ENCODE measurements at regions not wholly inside any gene's neighbourhood (a gene's known extent, or its start where the extent isn't known, plus 50 kb on each side); places are given as distances from the start of the nearest gene placed in this dataset.

DNA sequence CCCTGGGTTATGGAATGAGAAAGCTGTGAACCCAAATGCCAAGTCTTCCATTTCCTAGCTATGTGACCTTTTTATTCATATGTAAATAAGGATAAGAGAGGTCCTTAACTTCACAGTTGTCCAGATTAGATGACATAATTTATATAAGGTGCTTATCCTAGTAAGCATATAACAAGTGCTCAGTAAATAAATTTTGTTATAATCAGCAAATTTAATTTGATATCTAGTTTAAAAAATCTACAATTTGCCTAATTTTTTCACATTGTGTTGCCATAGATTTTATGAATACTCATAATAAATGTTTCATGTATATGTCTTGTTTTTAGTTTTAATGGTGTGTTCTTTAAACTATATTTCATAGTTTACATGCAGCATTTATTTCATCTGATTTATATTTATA, 130.4 kb upstream of the SPRY1 start:
- DNase-seq (ENCODE audit: low spot score) = no peak

DNA sequence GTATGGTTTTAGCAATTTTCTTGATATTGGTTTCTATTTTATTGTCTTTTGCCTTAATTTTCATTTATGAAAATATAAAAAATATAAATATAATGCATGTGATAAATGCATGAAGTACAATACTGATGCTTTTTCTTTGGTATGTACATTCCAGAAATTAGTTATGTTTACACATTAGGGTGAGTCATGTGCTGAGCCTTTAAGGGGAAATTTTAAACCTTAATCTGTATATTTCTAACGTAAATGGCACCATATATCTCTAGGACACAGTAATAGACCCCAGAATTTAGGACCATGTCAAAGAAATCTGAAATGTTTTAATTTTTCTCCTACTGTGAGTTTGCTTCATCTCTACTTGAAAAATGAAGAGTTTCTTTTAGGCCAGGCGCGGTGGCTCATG, 117.8 kb upstream of the SPRY1 start:
- no peak for DNase-seq (ENCODE audit: low spot score)

DNA sequence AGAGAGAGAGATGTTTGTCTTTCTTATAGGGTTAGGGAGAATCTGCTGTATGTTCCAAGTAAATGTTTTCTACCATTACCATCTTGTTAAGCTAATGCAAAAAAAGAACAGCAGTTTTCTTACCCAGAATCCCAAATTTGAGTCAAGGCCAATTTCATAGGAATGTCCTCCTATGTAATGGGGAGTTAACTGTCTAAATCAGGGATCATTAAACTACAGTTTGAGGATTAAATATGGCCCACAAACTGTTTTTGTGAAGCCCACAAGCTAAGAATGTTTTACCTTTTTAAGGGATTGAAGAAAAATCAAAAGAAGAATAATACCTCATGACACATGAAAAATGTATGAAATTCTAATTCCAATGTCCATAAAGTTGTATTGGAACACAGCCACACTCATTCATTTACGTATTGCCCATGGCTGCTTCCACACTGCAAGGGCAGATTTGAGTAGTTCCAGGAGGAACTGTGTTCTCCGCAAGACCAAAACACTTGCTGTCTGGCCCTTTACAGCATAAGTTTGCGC, 113.2 kb upstream of the SPRY1 start:
- no peak for DNase-seq (ENCODE audit: low spot score)

DNA sequence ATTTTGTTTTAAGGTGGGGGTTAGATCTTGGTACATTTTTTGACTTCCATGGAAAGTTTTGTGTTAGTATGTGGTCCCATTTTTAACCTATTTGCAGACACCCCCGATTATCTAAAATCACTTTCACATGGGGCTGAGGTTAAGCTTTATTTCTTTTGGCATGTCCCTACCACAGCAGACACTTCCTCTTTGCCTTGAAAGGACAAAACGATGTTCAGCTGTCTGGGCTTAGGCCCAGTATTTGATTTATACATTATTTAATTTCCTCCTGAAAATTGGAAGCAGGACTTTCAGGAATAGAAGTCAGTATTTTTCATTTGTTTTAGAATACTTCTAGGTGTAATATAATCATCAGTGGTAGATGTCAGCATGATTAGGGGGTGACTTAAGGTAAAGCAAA, 112.4 kb upstream of the SPRY1 start:
- no peak for DNase-seq (ENCODE audit: low spot score)

DNA sequence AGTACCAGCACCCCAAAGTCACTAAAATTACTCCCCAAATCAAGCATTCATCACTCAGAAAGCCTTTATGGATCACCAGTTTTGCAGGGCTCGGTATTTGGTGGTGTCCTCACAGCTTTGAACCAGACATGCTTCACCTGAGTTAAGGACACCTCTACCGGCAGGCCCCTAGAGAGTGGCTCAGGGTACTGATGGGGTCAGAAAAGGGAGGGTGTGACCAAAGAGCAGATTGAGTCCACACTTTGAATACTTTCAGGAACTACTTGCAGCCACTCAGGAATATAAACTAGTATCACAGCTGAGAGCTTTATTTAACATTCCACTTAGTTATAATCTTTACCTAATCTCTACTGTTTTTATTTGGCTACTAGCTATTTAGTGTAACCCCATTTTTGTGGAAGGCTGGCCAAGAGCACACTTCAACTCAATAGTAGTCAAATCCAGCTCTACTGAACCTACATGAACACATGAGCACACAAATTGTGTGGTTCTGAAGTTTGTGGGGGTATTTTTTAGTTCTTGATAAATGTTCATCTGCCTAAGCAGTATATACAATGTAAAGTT, 109.6 kb upstream of the SPRY1 start:
- no peak for DNase-seq (ENCODE audit: low spot score)

DNA sequence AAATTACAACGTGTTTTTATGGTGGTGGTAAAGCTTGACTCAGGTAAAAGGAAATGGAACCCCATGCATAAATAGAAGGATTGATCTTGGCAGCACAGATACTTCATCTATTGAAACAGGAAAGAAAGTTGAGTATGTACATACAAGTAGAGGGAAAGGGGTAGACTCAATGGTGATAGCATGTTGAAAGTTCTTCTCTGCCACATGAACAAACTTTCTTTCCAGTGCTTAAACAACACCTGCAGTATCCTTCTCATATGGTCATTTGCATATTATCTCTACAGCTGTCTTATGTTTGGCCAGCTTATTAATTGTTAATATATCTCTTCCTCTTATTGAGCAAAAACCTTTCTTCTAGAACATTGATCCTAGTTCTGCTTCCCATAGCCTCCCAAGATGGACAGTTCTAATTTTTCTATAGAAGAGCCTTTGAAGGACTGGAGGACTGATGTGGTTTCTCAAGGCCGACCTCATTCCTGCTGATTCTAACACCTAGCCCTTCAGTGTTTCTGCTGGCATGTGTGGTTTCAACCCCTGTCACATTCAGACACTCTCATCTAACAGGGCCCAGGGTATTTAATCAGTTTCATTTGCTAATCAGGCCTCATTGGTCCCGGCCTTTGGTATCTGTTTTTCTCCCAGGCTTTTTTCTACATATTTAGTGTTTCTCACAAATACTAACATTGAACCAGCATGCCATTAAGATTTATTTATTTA, 108.1 kb upstream of the SPRY1 start:
- DNase-seq (ENCODE audit: low spot score) = no peak

DNA sequence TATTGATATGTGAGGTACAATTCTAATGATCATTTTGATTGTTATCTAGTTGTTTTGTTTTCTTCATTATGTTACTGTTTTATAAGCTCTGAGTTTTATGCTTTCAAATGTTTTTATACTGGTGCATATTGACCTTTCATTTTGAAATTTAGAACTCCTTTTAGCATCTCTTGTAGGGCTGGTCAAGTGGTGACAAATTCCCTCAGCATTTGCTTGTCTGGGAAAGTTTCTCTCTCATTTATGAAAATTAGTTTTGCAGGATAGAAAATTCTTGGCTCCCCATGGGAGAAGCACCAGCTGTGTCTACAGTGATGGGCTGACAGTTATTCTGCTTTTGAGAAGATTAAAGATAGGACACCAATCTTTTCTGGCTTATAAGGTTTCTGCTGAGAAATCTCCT, 105.3 kb upstream of the SPRY1 start:
- no peak for DNase-seq (ENCODE audit: low spot score)

DNA sequence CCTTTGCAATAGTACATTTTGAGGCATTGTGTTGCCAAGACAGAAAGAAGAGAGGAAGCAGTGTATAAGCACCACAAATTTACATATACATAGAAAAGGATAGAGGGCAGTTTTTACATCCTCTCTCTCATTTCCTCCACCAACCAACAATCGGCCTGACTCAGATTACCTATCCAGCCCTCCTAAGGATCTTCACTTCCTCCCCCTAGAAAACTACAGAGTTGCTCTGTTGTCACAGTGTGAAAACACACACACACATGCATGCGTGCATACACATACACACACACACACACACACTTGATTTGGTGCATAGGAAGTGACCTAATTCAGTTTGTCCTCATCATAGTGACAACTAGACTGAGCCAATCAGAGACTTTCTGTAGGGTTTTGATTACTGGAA, 98.8 kb upstream of the SPRY1 start:
- DNase-seq (ENCODE audit: low spot score) = no peak

DNA sequence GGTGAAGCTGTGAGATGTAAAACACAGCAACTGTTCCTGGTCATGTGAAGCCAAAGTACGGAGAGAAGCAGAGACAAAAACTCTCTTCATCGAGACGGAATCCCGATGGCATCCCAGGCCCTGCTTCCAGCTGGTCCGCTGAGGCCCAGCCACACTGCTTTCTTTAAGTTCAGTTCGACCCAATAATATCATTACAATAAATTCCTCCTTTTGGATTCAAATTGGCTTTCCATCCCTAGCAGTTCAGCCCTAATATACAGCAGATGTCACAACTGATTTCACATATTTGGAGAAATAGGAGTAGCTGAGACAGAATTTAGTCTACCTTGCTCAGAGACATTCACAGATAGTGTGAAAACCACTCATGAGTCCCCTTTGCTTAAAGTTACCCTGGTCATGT, 98.3 kb upstream of the SPRY1 start:
- DNase-seq (ENCODE audit: low spot score) = no peak

DNA sequence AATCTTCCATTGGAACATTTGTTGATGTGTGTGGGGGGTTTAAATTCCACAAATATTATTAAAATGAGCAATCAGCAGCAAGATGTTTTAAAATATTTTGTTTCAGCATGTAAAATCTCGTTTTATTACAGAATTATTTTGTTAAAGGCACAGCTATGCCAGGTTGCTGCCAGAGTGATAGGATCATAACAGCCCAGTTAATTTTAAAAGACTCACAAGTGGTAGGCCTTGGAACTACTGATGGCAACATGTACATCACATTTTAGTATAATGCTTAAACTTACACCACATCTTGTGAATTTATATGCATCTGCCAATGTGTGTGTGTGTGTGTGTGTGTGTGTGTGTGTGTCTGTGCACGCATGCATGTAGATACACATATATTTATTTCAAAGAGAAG, 97.8 kb upstream of the SPRY1 start:
- DNase-seq (ENCODE audit: low spot score) = no peak

DNA sequence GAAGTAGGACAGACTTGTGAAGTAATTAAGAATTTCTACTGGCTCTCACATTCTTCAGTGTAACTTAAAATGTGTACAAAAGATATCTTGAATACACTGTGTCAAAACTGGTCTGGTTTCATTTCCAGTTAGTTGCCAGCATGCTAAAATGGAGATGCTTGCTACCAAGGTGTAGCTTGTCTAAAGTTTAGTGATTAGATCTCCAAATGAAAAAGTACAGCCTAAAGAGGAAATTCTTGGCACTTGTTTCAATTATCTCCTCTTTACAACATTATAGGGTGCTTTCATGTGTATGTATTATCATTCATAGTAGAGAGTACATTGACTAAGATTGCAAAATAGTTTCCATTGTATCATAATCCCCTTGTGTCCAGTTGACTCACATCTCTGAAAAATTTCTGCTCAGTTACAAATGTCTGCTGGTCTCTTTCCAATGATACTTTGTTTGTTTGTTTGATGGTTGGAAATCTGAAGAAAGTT, 97.3 kb upstream of the SPRY1 start:
- no peak for DNase-seq (ENCODE audit: low spot score)

DNA sequence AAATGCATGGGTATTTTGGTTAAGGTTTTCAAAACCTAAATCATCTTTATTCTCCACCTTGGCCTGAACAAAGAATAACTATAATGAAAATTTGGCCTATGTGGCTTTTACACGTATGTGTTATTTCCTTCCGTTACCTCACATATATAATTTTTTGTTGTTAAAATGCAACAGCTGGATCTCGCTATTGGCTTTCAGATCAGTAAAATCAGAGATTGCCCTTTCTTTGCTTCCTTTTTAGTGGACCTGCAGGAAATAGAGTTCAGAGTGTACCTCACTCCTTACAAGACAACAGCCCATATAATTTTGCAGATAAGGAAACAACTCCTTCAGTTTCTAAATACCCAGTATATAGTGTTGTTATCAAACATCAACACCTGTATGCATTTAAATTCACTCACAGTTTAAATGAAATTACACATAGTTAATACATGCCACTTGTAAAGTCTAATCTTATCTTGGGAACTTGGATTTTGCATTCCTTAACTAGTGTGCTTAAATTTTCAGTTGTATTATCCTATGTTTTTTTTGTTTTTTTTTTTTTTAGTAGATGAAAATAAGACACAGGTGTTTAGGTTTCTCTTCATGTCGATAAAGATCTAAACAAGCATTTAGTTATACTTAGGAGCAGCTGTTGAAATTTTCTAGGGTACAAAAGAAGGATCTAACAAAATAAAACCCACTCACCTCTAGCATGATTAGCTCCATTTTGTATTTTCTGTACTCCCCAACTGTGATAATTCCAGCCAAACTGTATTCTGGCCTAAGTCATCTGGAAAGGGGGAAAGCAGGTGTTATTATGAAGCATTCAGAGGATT, 96.2 kb upstream of the SPRY1 start:
- DNase-seq (ENCODE audit: low spot score) = no peak

DNA sequence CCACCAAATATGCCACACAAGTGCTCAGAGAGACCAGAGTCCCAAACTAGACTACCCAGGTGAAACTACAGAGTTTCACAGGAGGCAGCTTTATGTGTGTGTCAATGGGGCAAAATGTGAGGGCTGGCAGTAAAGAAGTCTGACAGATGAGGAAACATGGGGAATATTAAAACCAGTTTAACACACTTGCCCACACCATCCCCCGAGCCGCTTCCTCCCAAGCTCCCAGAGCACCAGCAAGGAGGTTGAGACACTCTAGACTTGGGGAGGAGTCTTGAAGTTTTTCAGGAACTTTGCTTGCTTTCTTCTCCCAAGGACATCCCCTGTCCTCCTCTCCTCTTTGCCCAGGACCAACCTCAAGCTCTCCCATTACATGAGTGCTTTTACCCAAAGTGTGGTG, 94.7 kb upstream of the SPRY1 start:
- DNase-seq (ENCODE audit: low spot score) = no peak

DNA sequence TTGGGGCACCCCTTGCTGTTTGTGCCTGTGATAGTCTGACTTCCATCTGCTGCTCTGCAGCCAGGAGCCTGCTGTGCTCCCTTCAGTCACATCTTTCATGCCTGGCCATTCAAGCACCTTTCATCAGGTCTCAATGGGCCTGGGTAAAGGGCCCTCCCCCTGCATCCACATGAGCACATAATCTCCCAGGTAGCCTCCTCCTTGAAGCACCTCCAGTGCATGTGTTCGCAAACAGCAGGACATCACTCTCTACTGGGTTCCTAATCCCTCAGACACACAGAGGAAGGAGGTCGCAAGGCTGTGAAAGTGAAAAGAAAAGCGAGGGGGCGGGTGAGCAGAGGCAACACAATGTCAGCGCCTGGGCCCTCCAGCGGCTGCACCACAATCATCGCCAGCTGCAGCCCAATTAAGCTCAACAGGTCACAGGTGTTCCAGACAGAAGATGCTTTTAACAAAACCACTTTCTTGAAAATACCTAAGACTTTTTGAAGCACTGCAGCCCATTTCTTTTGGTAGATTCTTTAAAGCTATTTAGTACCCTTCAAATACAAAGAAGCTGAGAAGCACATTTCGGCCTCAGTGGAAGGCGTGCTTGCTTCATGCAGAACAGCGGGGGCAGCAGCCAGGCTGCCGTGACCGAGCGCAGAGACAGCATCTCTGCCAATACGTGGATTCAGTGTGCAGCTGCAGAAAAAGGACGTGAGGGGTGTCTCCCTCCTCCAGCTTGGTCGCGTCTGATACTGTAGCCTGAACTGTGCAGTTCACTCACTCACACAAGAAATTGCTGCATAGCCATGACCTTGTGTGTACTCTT, 92.2 kb upstream of the SPRY1 start:
- peak; percentile 29 for DNase-seq (ENCODE audit: low spot score)

DNA sequence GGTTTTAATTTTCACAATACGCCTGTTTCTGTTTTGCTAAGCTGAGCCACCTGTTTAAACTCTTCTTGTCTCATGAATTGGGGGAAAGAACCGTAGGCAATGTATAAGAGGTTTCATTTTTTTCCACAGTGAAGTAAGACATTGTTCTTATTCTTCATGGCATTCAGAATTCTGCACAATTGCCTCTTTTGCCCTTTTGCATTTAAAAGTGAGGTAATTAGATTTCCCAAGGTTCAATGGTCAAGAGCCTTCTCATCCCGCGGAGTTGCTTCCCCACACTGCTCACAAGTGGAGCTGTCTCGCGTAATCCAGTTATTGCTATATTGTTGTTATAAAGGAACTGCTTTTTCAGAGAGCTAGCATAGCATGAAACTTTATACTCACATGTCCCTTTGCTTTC, 90.9 kb upstream of the SPRY1 start:
- no peak for DNase-seq (ENCODE audit: low spot score)

DNA sequence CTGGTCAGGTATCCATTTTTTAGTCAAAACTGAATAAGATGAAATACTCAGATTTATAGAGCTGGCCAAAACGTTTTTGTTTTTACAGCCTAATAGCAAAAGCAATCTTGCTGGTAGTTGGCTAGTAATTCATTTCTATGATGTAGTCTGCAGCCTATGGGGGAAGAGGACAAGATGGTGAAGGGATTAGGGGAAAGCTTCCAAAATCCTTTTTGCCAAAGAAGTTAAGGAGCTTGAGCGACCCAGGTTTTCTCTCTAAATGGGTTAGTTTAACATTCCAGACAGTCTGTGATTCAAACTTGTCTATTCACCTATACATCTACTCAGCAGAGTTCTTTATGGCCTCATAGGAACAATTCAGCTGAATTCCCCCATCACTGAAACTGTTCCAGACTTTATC, 89.8 kb upstream of the SPRY1 start:
- DNase-seq (ENCODE audit: low spot score) = no peak

DNA sequence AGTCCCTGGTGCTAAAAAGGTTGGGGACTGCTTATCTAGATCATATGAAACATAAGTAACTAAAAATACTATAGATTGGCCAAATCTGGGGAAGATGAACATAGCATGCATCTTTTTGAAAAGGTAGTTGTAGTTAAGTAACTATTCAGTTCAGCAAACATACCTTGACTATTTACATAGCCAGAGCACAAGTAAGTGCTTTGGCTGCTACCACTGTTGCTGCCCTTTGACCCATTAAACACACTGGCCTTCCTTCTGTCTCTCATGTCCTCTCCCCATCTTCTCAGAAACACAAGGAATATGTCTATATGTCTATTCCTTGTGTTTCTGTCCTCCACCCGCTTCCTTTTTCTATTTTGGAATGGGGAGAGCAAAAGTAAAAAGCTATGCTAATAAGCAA, 87.9 kb upstream of the SPRY1 start:
- no peak for DNase-seq (ENCODE audit: low spot score)

DNA sequence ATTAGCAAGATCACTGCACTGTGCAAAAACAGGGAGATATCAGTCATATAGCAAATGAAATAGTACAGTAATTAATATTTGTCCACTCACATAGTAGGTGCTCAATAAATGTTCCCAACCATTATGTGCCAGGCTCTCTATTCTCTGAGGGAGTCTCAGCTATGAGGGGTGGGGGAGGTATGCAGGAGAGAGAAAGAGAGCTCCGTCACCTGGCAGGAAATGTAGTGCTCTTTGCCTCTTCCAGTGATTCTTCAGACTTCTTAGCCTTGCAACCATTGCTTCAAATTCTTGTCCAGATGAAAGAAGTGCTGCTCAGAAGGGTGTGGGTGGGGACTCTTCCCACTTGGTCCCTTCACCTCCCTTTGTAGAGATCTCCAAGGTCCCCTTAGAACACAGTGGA, 84.5 kb upstream of the SPRY1 start:
- DNase-seq (ENCODE audit: low spot score) = no peak

DNA sequence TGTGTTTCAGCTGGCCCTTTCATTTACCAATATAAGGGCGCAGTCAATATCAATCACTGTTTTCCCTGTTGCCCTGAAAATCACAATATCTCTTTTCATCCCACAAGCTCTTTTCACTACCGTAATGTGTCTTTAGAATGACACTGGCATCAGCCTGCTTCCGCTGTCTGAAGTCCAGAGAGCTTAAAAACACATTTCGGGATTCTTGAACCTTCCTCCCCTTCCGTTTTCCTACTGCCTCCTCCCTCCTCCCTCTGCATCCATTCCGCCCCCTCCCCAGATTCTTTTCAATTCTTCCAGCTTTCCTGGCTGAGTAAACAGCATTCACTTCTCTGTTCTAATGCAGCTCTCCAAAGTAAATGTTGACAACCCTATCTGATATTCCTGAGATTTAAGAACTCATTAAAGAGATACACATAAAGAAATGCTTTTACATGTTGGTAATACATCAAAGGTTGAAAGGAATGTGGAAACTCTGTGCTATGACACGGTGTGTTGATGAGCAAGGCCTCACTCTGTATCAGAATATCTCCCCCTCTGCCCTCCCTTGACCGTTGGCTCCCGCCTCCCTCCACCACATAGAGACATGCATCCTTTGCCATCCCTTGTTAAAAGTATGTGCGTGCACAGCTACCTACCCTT, 83.5 kb upstream of the SPRY1 start:
- DNase-seq (ENCODE audit: low spot score) = no peak

DNA sequence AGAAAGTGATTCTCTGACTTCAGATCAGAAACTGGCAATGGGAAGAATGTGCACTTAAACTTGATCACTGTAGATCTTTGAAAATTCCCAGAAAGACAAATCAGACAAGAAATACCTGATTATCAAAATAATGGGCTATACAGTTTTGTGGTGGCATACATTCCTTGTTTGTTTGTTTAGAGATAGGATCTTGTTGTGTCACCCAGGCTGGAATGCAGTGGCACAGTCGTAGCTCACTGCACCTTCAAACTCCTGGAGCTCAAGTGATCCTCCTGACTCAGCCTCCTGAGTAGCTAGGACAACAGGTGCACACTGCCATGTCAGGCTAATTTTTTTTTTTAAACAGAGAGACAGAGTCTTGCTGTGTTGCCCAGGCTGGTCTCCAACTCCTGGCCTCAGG, 81.0 kb upstream of the SPRY1 start:
- DNase-seq (ENCODE audit: low spot score) = no peak

DNA sequence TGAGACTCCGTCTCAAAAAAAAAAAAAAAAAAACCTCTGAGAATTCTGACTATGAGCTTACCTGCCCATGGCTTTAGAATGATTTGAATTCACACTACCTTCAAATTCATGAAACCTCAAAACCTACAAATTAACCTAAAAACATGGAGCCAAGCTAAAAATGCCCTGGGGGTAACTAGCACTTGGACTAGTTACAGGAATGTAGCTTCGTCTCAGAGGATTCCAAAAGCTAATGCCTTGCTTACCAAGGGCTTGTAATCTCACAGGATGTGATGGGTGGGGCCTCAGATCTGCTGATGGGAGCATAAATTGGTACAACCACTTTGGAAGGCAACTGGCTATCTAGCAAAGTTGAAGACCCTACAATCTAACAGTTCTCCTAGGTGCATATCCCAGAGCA, 79.4 kb upstream of the SPRY1 start:
- no peak for DNase-seq (ENCODE audit: low spot score)

DNA sequence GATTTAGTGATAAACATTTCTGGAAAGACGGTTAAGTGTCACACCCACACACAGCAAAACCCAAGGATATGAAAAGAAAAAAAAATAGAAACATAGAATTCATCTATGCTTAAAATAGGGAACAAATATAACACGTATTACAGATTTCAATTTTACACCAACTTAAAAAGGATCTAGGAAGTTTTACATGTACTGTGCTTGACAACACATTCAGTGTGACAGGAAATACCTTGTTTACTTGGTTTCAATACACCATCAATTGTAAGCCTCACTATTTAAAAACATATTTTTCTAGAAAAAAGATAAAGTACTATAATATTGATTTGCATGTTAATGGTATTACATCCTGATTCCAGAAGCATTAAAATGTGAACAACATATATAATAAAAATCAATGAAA, 77.0 kb upstream of the SPRY1 start:
- no peak for DNase-seq (ENCODE audit: low spot score)
